HG03066 (cell line): ENCODE measurements at regions not wholly inside any gene's neighbourhood (a gene's known extent, or its start where the extent isn't known, plus 50 kb on each side); places are given as distances from the start of the nearest gene placed in this dataset.

Experiments
- ATAC-seq: cut with Tn5 transposase; IDR thresholded peaks from one replicate; pipeline ENCODE4 v1.9.1; 2021; ENCODE audit warnings: low read depth; ENCODE audit not compliant: unreplicated experiment

GRCh38 chr4:30924495-30924894 is 204.3 kb downstream of the PCDH7 start:
- no peak for ATAC-seq

GRCh38 chr4:30929649-30930048 is 209.5 kb downstream of the PCDH7 start:
- ATAC-seq, result no peak

GRCh38 chr4:30930276-30930675 is 210.1 kb downstream of the PCDH7 start:
- ATAC-seq, result no peak

GRCh38 chr4:30932581-30932980 is 212.4 kb downstream of the PCDH7 start:
- ATAC-seq, result no peak

- ATAC-seq, result no peak
These were observed 218.9 kb downstream of the PCDH7 start for GRCh38 chr4:30939069-30939468.

- no peak for ATAC-seq
These were observed 219.5 kb downstream of the PCDH7 start for GRCh38 chr4:30939684-30940083.

GRCh38 chr4:30941641-30942040 is 221.5 kb downstream of the PCDH7 start:
- no peak for ATAC-seq

- no peak for ATAC-seq
These were observed 223.2 kb downstream of the PCDH7 start for GRCh38 chr4:30943356-30943755.

GRCh38 chr4:30945586-30945985 is 225.4 kb downstream of the PCDH7 start:
- ATAC-seq, result no peak

GRCh38 chr4:30946288-30946687 is 226.1 kb downstream of the PCDH7 start:
- ATAC-seq, result no peak

- no peak for ATAC-seq
These were observed 228.5 kb downstream of the PCDH7 start for GRCh38 chr4:30948653-30949052.

GRCh38 chr4:30950737-30951136 is 230.6 kb downstream of the PCDH7 start:
- ATAC-seq, result no peak

GRCh38 chr4:30952526-30953219 is 232.5 kb downstream of the PCDH7 start:
- ATAC-seq, result no peak

- no peak for ATAC-seq
These were observed 233.6 kb downstream of the PCDH7 start for GRCh38 chr4:30953799-30954198.

GRCh38 chr4:30956916-30957315 is 236.7 kb downstream of the PCDH7 start:
- ATAC-seq, result no peak

GRCh38 chr4:30957706-30958105 is 237.5 kb downstream of the PCDH7 start:
- no peak for ATAC-seq

- ATAC-seq, result no peak
These were observed 239.8 kb downstream of the PCDH7 start for GRCh38 chr4:30959781-30960485.

- ATAC-seq, result no peak
These were observed 242.8 kb downstream of the PCDH7 start for GRCh38 chr4:30962939-30963338.

- no peak for ATAC-seq
These were observed 248.8 kb downstream of the PCDH7 start for GRCh38 chr4:30968926-30969325.

GRCh38 chr4:30972542-30972941 is 252.4 kb downstream of the PCDH7 start:
- ATAC-seq, result no peak

GRCh38 chr4:30973993-30974392 is 253.8 kb downstream of the PCDH7 start:
- no peak for ATAC-seq

- no peak for ATAC-seq
These were observed 259.2 kb downstream of the PCDH7 start for GRCh38 chr4:30979402-30979801.
